SH-SY5Y (cell line): ENCODE measurements at regions not wholly inside any gene's neighbourhood (a gene's known extent, or its start where the extent isn't known, plus 50 kb on each side); places are given as distances from the start of the nearest gene placed in this dataset.

Experiments
- GATA2 ChIP-seq: IDR thresholded peaks from 2 replicates; pipeline ENCODE4 v1.6.1; 2011; ENCODE audit warnings: mild to moderate bottlenecking, low read depth, low read length
- GATA3 ChIP-seq: IDR thresholded peaks from 2 replicates; pipeline ENCODE4 v1.6.1; 2011; ENCODE audit warnings: low read depth, mild to moderate bottlenecking, low read length, moderate library complexity

GRCh38 chr2:100677611-100678185 is 114.9 kb downstream of the PDCL3 start:
- TF ChIP-seq GATA2 (no peak), GATA3 (no peak)
